K562 (cell line): ENCODE measurements at regions not wholly inside any gene's neighbourhood (a gene's known extent, or its start where the extent isn't known, plus 50 kb on each side); places are given as distances from the start of the nearest gene placed in this dataset.

Source experiments
- ATAC-seq: fragments of 200-7000 bp; cut with Tn5 transposase; 3 replicates; pipeline ENCODE4 v1.9.1; 2020; ENCODE audit warnings: moderate library complexity
- BruUV-seq: library from RNA; stranded (reverse); fragments of 400-500 nt; replicated peaks from 2 replicates; lab custom pipeline; 2021; lab: Mats Ljungman, UMichigan
- CTCF ChIA-PET: fragments of 300-600 bp; formaldehyde crosslinking; extraction: SDS; loops from one replicate; lab custom pipeline; 2021; ENCODE audit warnings: low intra/inter-chr PET ratio; lab: Yijun Ruan, JAX
- POLR2A ChIA-PET: fragments of 300-600, 350-650 bp; sonication (Branson Sonifier 250); formaldehyde crosslinking; extraction: SDS; loops from one replicate; lab custom pipeline; 2021; ENCODE audit warnings: antibody characterized with exemption, inconsistent platforms; lab: Yijun Ruan, JAX
- DNase-seq, 4 experiments: peaks; one replicate each; pipeline versions ENCODE4 v3.0.0 to v3.0.0-alpha.2; 2011 to 2018; ENCODE audit warnings: low spot score in 3 of 4, mixed read lengths in 3 of 4; ENCODE audit errors: extremely low read depth in 1 of 4
- FAIRE-seq: peaks from 2 replicates; lab custom pipeline; 2011; peaks lifted over from hg19 to GRCh38; lab: Jason Lieb, UNC
- H2AFZ ChIP-seq: 2 replicates; pipeline ENCODE4 v1.6.0; 2011; ENCODE audit warnings: low read depth, low read length, control low read depth, inconsistent platforms
- H3K27ac ChIP-seq: fragments of 200-600 bp; 3 replicates; pipeline ENCODE4 v1.8.0; 2011; ENCODE audit warnings: low read depth, mild to moderate bottlenecking, control low read depth, inconsistent platforms, low read length, moderate library complexity, mixed read lengths; ENCODE audit errors: extremely low read depth
- H3K27me3 ChIP-seq, 2 experiments: fragments of 300-600 bp in 1 of 2; 2 replicates in 1 of 2; 3 replicates in 1 of 2; pipeline versions ENCODE4 v1.6.0 to v1.8.0; 2011; ENCODE audit warnings: inconsistent platforms in 2 of 2, low read length in 2 of 2, mild to moderate bottlenecking in 1 of 2, mixed read lengths in 1 of 2, moderate library complexity in 1 of 2; ENCODE audit not compliant: control insufficient read depth in 2 of 2, insufficient read depth in 2 of 2
- H3K36me3 ChIP-seq: fragments of 300-600 bp; 3 replicates; pipeline ENCODE4 v1.8.0; 2011; ENCODE audit warnings: mild to moderate bottlenecking, low read length, inconsistent platforms; ENCODE audit not compliant: control insufficient read depth, insufficient read depth
- H3K4me1 ChIP-seq, 2 experiments: fragments of 200-600 bp in 1 of 2; replicated peaks in 1 of 2; 2 replicates in 1 of 2; 3 replicates in 1 of 2; pipeline versions ENCODE4 v1.5.1 to v1.8.0; 2011; ENCODE audit warnings: inconsistent platforms in 2 of 2, low read length in 2 of 2, mild to moderate bottlenecking in 1 of 2, mixed read lengths in 1 of 2, moderate library complexity in 1 of 2; ENCODE audit not compliant: control insufficient read depth in 2 of 2, insufficient read depth in 2 of 2
- H3K4me2 ChIP-seq: 2 replicates; pipeline ENCODE4 v1.6.1; 2011; ENCODE audit warnings: low read length, control low read depth, inconsistent platforms, mixed read lengths; ENCODE audit not compliant: insufficient read depth
- H3K4me3 ChIP-seq: fragments of 200-600 bp; sonication (generic), shearing (Covaris generic); 2 replicates; pipeline ENCODE4 v1.5.1; 2016; ENCODE audit warnings: control low read depth, inconsistent platforms
- H3K79me2 ChIP-seq: fragments of 200-600 bp; 3 replicates; pipeline ENCODE4 v1.8.0; 2011; ENCODE audit warnings: low read length, inconsistent platforms; ENCODE audit not compliant: control insufficient read depth, insufficient read depth
- H3K9ac ChIP-seq, 2 experiments: 2 replicates each; pipeline versions ENCODE4 v1.6.0 to v1.6.1; 2011; ENCODE audit warnings: low read depth in 2 of 2, low read length in 2 of 2, control low read depth in 1 of 2, inconsistent platforms in 1 of 2, mild to moderate bottlenecking in 1 of 2, mixed read lengths in 1 of 2; ENCODE audit not compliant: insufficient read depth in 1 of 2
- H3K9me1 ChIP-seq: one replicate; pipeline ENCODE4 v1.6.0; 2011; ENCODE audit warnings: inconsistent platforms, mild to moderate bottlenecking, low read length, moderate library complexity; ENCODE audit not compliant: control insufficient read depth, insufficient read depth
- H3K9me3 ChIP-seq: replicated peaks from 2 replicates; pipeline ENCODE4 v1.5.1; 2011; ENCODE audit warnings: low read depth, low read length, inconsistent platforms; ENCODE audit not compliant: control insufficient read depth, insufficient read depth
- H4K20me1 ChIP-seq: replicated peaks from 2 replicates; pipeline ENCODE4 v1.6.1; 2011; ENCODE audit warnings: low read length, inconsistent platforms, mixed read lengths; ENCODE audit not compliant: control insufficient read depth, insufficient read depth
- DNMT1 ChIP-seq: fragments of 450-650 bp; IDR thresholded peaks from 2 replicates; pipeline ENCODE4 v1.6.1; 2016; ENCODE audit warnings: antibody characterized with exemption, mild to moderate bottlenecking
- HEY1 ChIP-seq: fragments of 250-450 bp; sonication (Bioruptor Pico); IDR thresholded peaks from 2 replicates; pipeline ENCODE4 v1.5.0; 2020; ENCODE audit warnings: mild to moderate bottlenecking, moderate library complexity, borderline replicate concordance
- HNRNPUL1 ChIP-seq: fragments of 200-400 bp; formaldehyde crosslinking; IDR thresholded peaks from 2 replicates; pipeline ENCODE4 v1.6.1; 2017; ENCODE audit warnings: low read length
- MEIS2 ChIP-seq: fragments of 450-650 bp; IDR thresholded peaks from 2 replicates; pipeline ENCODE4 v1.6.1; 2014; ENCODE audit warnings: mild to moderate bottlenecking; ENCODE audit not compliant: partially characterized antibody
- NR2F6 ChIP-seq: fragments of 450-650 bp; formaldehyde crosslinking; IDR thresholded peaks from 2 replicates; pipeline ENCODE4 v1.4.0; 2020; ENCODE audit warnings: mild to moderate bottlenecking
- SIN3B ChIP-seq: fragments of 450-650 bp; IDR thresholded peaks from 2 replicates; pipeline ENCODE4 v1.6.1; 2017; ENCODE audit warnings: low read depth, mild to moderate bottlenecking, moderate library complexity
- SPI1 ChIP-seq: IDR thresholded peaks from 2 replicates; pipeline ENCODE4 v1.6.1; 2011; ENCODE audit warnings: low read depth, low read length, control low read depth, borderline replicate concordance
- SRSF9 ChIP-seq: fragments of 200-400 bp; formaldehyde crosslinking; IDR thresholded peaks from 2 replicates; pipeline ENCODE4 v1.6.1; 2017; ENCODE audit warnings: low read depth, low read length, borderline replicate concordance
- ZNF184 ChIP-seq: sonication (generic); formaldehyde crosslinking; IDR thresholded peaks from 2 replicates; pipeline ENCODE4 v1.5.0; 2020; ENCODE audit warnings: missing genetic modification reagents
- WGBS: fragments of 100-300 bp; shearing (Covaris generic); methylation state at CpG from one replicate; pipeline ENCODE4 v1.1.6; 2016; ENCODE audit warnings: low coverage, mixed read lengths; ENCODE audit not compliant: insufficient coverage; ENCODE audit errors: missing lambda C conversion rate; 5-methylcytosine and 5-hydroxymethylcytosine counted together
- in situ Hi-C: fragments of 300-500 bp; cut with MboI; formaldehyde crosslinking; loops from 4 replicates; pipeline ENCODE4 v1.15.0; 2018; ENCODE audit warnings: inconsistent platforms, mixed read lengths
- intact Hi-C: fragments of 100-400 bp; cut with micrococcal nuclease; formaldehyde crosslinking; loops from 2 replicates; pipeline ENCODE4 v1.14.2; 2022
- TF ChIP-seq, protein P1 (sequence below): sonication (generic); formaldehyde crosslinking; IDR thresholded peaks from 2 replicates; pipeline ENCODE4 v1.5.0; 2020; ENCODE audit warnings: missing genetic modification reagents
- TF ChIP-seq, protein P2 (sequence below): fragments of 450-650 bp; conservative IDR thresholded peaks from 2 replicates; pipeline ENCODE4 v1.6.1; 2016; ENCODE audit warnings: missing genetic modification characterization, low read depth, mild to moderate bottlenecking, control low read depth, missing compliant biosample characterization
- TF ChIP-seq, protein P3 (sequence below): fragments of 200-400 bp; formaldehyde crosslinking; IDR thresholded peaks from 2 replicates; pipeline ENCODE4 v1.6.1; 2017; ENCODE audit warnings: mild to moderate bottlenecking, low read depth, low read length, moderate library complexity
- TF ChIP-seq, protein P4 (sequence below): sonication (generic); formaldehyde crosslinking; IDR thresholded peaks from 2 replicates; pipeline ENCODE4 v1.8.1; 2023; ENCODE audit warnings: mild to moderate bottlenecking, missing genetic modification reagents
- TF ChIP-seq, protein P5 (sequence below): IDR thresholded peaks from 2 replicates; pipeline ENCODE4 v1.6.1; 2016; ENCODE audit warnings: missing genetic modification characterization, missing compliant biosample characterization

DNA sequence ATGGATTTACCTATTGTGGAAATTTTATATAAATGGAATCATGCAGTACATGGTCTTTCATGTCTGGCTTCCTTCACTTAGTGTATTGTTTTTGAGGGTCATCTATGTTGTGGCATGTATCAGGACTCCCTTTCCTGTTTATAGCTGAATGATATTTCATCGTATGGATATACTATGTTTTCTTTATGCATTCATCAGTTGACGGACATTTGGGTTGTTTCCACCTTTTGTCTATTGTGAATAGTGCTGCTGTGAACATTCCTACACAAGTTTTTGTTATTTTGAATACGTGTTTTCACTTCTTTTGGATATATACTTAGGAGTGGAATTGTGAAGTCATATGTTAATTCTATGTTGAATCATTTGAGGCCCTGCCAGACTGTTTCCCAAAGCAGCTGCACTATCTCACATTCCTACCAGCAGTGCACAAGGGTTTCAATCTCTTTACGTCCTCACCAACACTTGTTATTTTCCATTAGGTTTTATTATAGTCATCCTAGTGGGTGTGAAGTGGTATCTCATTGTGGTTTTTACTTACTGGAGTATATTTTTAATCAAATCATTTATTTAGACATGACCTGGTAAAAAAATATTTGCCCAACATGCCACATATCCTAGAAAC lies 262.7 kb downstream of the DLEU7 start:
- FAIRE-seq: no peak
- WGBS: 41% methylated on average over 4 of the region's 4 CpGs
- in situ Hi-C loops: no loop called here
- H4K20me1 ChIP-seq: no peaks in the 10 kb centered on the region
- ATAC-seq: no peak
- no peaks in the 10 kb centered on the region for H3K4me1 ChIP-seq
- H2AFZ ChIP-seq: no peak overlapping the region
- intact Hi-C loops: no loop called here
- no peaks in the 10 kb centered on the region for H3K79me2 ChIP-seq
- no peak overlapping the region for H3K4me3 ChIP-seq
- CTCF ChIA-PET: no interaction called here
- H3K9me3 ChIP-seq: no peaks in the 10 kb centered on the region
- no peak for DNase-seq
- no peak overlapping the region for H3K9ac ChIP-seq
- no peak overlapping the region for H3K27ac ChIP-seq
- no peaks in the 10 kb centered on the region for H3K27me3 ChIP-seq
- POLR2A ChIA-PET: no interaction called here
- no peaks in the 10 kb centered on the region for H3K9me1 ChIP-seq
- no TSS peak for BruUV-seq
- no peak overlapping the region for H3K4me2 ChIP-seq
- no peaks in the 10 kb centered on the region for H3K36me3 ChIP-seq
- TF ChIP-seq, protein P1, sequence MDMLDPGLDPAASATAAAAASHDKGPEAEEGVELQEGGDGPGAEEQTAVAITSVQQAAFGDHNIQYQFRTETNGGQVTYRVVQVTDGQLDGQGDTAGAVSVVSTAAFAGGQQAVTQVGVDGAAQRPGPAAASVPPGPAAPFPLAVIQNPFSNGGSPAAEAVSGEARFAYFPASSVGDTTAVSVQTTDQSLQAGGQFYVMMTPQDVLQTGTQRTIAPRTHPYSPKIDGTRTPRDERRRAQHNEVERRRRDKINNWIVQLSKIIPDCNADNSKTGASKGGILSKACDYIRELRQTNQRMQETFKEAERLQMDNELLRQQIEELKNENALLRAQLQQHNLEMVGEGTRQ (CRISPR knock-in tag): no peak
- TF ChIP-seq, protein P2, sequence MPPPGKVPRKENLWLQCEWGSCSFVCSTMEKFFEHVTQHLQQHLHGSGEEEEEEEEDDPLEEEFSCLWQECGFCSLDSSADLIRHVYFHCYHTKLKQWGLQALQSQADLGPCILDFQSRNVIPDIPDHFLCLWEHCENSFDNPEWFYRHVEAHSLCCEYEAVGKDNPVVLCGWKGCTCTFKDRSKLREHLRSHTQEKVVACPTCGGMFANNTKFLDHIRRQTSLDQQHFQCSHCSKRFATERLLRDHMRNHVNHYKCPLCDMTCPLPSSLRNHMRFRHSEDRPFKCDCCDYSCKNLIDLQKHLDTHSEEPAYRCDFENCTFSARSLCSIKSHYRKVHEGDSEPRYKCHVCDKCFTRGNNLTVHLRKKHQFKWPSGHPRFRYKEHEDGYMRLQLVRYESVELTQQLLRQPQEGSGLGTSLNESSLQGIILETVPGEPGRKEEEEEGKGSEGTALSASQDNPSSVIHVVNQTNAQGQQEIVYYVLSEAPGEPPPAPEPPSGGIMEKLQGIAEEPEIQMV (tag): no peak
- TF ChIP-seq MEIS2 (no peak), NR2F6 (CRISPR knock-in tag) (no peak), HNRNPUL1 (no peak), SPI1 (no peak), SIN3B (no peak), SRSF9 (no peak), ZNF184 (CRISPR knock-in tag) (no peak), HEY1 (CRISPR knock-in tag) (no peak), DNMT1 (no peak)
- TF ChIP-seq, protein P3, sequence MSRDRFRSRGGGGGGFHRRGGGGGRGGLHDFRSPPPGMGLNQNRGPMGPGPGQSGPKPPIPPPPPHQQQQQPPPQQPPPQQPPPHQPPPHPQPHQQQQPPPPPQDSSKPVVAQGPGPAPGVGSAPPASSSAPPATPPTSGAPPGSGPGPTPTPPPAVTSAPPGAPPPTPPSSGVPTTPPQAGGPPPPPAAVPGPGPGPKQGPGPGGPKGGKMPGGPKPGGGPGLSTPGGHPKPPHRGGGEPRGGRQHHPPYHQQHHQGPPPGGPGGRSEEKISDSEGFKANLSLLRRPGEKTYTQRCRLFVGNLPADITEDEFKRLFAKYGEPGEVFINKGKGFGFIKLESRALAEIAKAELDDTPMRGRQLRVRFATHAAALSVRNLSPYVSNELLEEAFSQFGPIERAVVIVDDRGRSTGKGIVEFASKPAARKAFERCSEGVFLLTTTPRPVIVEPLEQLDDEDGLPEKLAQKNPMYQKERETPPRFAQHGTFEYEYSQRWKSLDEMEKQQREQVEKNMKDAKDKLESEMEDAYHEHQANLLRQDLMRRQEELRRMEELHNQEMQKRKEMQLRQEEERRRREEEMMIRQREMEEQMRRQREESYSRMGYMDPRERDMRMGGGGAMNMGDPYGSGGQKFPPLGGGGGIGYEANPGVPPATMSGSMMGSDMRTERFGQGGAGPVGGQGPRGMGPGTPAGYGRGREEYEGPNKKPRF: no peak
- TF ChIP-seq, protein P4, sequence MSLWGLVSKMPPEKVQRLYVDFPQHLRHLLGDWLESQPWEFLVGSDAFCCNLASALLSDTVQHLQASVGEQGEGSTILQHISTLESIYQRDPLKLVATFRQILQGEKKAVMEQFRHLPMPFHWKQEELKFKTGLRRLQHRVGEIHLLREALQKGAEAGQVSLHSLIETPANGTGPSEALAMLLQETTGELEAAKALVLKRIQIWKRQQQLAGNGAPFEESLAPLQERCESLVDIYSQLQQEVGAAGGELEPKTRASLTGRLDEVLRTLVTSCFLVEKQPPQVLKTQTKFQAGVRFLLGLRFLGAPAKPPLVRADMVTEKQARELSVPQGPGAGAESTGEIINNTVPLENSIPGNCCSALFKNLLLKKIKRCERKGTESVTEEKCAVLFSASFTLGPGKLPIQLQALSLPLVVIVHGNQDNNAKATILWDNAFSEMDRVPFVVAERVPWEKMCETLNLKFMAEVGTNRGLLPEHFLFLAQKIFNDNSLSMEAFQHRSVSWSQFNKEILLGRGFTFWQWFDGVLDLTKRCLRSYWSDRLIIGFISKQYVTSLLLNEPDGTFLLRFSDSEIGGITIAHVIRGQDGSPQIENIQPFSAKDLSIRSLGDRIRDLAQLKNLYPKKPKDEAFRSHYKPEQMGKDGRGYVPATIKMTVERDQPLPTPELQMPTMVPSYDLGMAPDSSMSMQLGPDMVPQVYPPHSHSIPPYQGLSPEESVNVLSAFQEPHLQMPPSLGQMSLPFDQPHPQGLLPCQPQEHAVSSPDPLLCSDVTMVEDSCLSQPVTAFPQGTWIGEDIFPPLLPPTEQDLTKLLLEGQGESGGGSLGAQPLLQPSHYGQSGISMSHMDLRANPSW: no peak
- TF ChIP-seq, protein P5, sequence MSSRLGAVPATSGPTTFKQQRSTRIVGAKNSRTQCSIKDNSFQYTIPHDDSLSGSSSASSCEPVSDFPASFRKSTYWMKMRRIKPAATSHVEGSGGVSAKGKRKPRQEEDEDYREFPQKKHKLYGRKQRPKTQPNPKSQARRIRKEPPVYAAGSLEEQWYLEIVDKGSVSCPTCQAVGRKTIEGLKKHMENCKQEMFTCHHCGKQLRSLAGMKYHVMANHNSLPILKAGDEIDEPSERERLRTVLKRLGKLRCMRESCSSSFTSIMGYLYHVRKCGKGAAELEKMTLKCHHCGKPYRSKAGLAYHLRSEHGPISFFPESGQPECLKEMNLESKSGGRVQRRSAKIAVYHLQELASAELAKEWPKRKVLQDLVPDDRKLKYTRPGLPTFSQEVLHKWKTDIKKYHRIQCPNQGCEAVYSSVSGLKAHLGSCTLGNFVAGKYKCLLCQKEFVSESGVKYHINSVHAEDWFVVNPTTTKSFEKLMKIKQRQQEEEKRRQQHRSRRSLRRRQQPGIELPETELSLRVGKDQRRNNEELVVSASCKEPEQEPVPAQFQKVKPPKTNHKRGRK: no peak
